IPS-NIHi7 (cell line): ENCODE measurements at regions not wholly inside any gene's neighbourhood (a gene's known extent, or its start where the extent isn't known, plus 50 kb on each side); places are given as distances from the start of the nearest gene placed in this dataset.

Experiments used
- DNase-seq: peaks from one replicate; pipeline ENCODE4 v3.0.0; 2012; ENCODE audit warnings: mixed read lengths; ENCODE audit errors: extremely low spot score

GRCh38 chr4:184528713-184529112, 54.4 kb upstream of the IRF2 start:
- no peak for DNase-seq

GRCh38 chr4:184528051-184528450, 53.7 kb upstream of the IRF2 start:
- DNase-seq, result no peak

- no peak for DNase-seq
These were observed 51.9 kb upstream of the IRF2 start for GRCh38 chr4:184526228-184526627.
